ENCODE measurements at regions not wholly inside any gene's neighbourhood (a gene's known extent, or its start where the extent isn't known, plus 50 kb on each side); places are given as distances from the start of the nearest gene placed in this dataset.
A peak's percentile ranks its signal among the peaks of the same experiment; 100 is the strongest.

GRCh38 chr11:80778941-80779340, 1338.1 kb upstream of the TENM4 start:
- WGBS, 2 donors (ENCODE audit: extremely low coverage in 2 of 2, insufficient read length in 2 of 2, insufficient replicate concordance in 1 of 2): no CpG with 5 or more reads among the region's 3 CpGs
- Histone ChIP-seq H3K27ac (replicated peaks; ENCODE audit: low read length) (no peak overlapping the region), H4K8ac (ENCODE audit: low read depth, low read length) (no peak overlapping the region), H2BK120ac (ENCODE audit: low read depth, low read length) (no peak overlapping the region), H3K9ac (ENCODE audit: low read depth, low read length, poor library complexity) (no peak overlapping the region), H3K4me3 (ENCODE audit: low read length in 2 of 2) (no peak overlapping the region), H3K14ac (ENCODE audit: low read length) (no peak overlapping the region), H2AFZ (ENCODE audit: low read length) (no peak overlapping the region), H3K27me3 (ENCODE audit: control insufficient read depth in 3 of 3, insufficient read depth in 3 of 3, low read depth in 1 of 3, low read length in 3 of 3) (no peaks in the 10 kb centered on the region), H2BK5ac (ENCODE audit: low read length) (no peak overlapping the region), H3K9me3 (replicated peaks in 1 of 2; ENCODE audit: control insufficient read depth in 2 of 2, insufficient read depth in 1 of 2, low read depth in 1 of 2, low read length in 2 of 2) (no peaks in the 10 kb centered on the region), H3K4ac (ENCODE audit: low read length) (no peak overlapping the region), H3K4me2 (ENCODE audit: insufficient read depth, low read length, poor library complexity, severe bottlenecking) (no peak overlapping the region), H2AK5ac (ENCODE audit: low read depth, low read length) (no peak overlapping the region), H3K23ac (ENCODE audit: low read depth, low read length, poor library complexity) (no peak overlapping the region), H3K79me1 (ENCODE audit: low read depth, low read length) (no peaks in the 10 kb centered on the region), H3K18ac (ENCODE audit: low read length) (no peak overlapping the region), H3K36me3 (replicated peaks in 1 of 2; ENCODE audit: control insufficient read depth in 2 of 2, insufficient read depth in 2 of 2, low read length in 2 of 2) (no peaks in the 10 kb centered on the region), H4K91ac (ENCODE audit: low read depth, low read length, poor library complexity) (no peak overlapping the region), H3K4me1 (ENCODE audit: control insufficient read depth in 2 of 2, insufficient read depth in 1 of 2, low read depth in 1 of 2, low read length in 2 of 2) (peaks cover 0 to 2% of the 10 kb centered on the region in 2 donors), H2BK15ac (ENCODE audit: low read length) (no peak overlapping the region), H2BK12ac (ENCODE audit: low read length) (no peak overlapping the region)
- no peak for DNase-seq (ENCODE audit: low spot score)

GRCh38 chr11:80778432-80778831, 1337.6 kb upstream of the TENM4 start:
- no peak overlapping the region for H3K9ac ChIP-seq (ENCODE audit: low read depth, low read length, poor library complexity)
- no peak for DNase-seq (ENCODE audit: low spot score)
- H3K9me3 ChIP-seq (replicated peaks in 1 of 2; ENCODE audit: control insufficient read depth in 2 of 2, insufficient read depth in 1 of 2, low read depth in 1 of 2, low read length in 2 of 2): no peaks in the 10 kb centered on the region
- H2BK5ac ChIP-seq (ENCODE audit: low read length): no peak overlapping the region
- no peak overlapping the region for H2BK12ac ChIP-seq (ENCODE audit: low read length)
- H3K36me3 ChIP-seq (replicated peaks in 1 of 2; ENCODE audit: control insufficient read depth in 2 of 2, insufficient read depth in 2 of 2, low read length in 2 of 2): no peaks in the 10 kb centered on the region
- WGBS, 2 donors (ENCODE audit: extremely low coverage in 2 of 2, insufficient read length in 2 of 2, insufficient replicate concordance in 1 of 2): no CpG with 5 or more reads among the region's 3 CpGs
- H2BK120ac ChIP-seq (ENCODE audit: low read depth, low read length): no peak overlapping the region
- H3K4me1 ChIP-seq (ENCODE audit: control insufficient read depth in 2 of 2, insufficient read depth in 1 of 2, low read depth in 1 of 2, low read length in 2 of 2): peaks cover 0 to 2% of the 10 kb centered on the region in 2 donors
- H3K79me1 ChIP-seq (ENCODE audit: low read depth, low read length): no peaks in the 10 kb centered on the region
- H3K27ac ChIP-seq (replicated peaks; ENCODE audit: low read length): no peak overlapping the region
- H3K18ac ChIP-seq (ENCODE audit: low read length): no peak overlapping the region
- no peak overlapping the region for H2BK15ac ChIP-seq (ENCODE audit: low read length)
- H2AK5ac ChIP-seq (ENCODE audit: low read depth, low read length): no peak overlapping the region
- H2AFZ ChIP-seq (ENCODE audit: low read length): no peak overlapping the region
- H3K4me3 ChIP-seq (ENCODE audit: low read length in 2 of 2): no peak overlapping the region
- no peak overlapping the region for H3K4ac ChIP-seq (ENCODE audit: low read length)
- no peak overlapping the region for H4K8ac ChIP-seq (ENCODE audit: low read depth, low read length)
- H3K27me3 ChIP-seq (ENCODE audit: control insufficient read depth in 3 of 3, insufficient read depth in 3 of 3, low read depth in 1 of 3, low read length in 3 of 3): no peaks in the 10 kb centered on the region
- no peak overlapping the region for H4K91ac ChIP-seq (ENCODE audit: low read depth, low read length, poor library complexity)
- no peak overlapping the region for H3K23ac ChIP-seq (ENCODE audit: low read depth, low read length, poor library complexity)
- H3K14ac ChIP-seq (ENCODE audit: low read length): no peak overlapping the region
- H3K4me2 ChIP-seq (ENCODE audit: insufficient read depth, low read length, poor library complexity, severe bottlenecking): no peak overlapping the region

GRCh38 chr11:80773919-80774318, 1333.1 kb upstream of the TENM4 start:
- H3K36me3 ChIP-seq (replicated peaks in 1 of 2; ENCODE audit: control insufficient read depth in 2 of 2, insufficient read depth in 2 of 2, low read length in 2 of 2): no peaks in the 10 kb centered on the region
- H3K4me1 ChIP-seq (ENCODE audit: control insufficient read depth in 2 of 2, insufficient read depth in 1 of 2, low read depth in 1 of 2, low read length in 2 of 2): no peaks in the 10 kb centered on the region
- no peaks in the 10 kb centered on the region for H3K9me3 ChIP-seq (replicated peaks in 1 of 2; ENCODE audit: control insufficient read depth in 2 of 2, insufficient read depth in 1 of 2, low read depth in 1 of 2, low read length in 2 of 2)
- H3K23ac ChIP-seq (ENCODE audit: low read depth, low read length, poor library complexity): no peak overlapping the region
- no peaks in the 10 kb centered on the region for H3K79me1 ChIP-seq (ENCODE audit: low read depth, low read length)
- no peak overlapping the region for H2BK5ac ChIP-seq (ENCODE audit: low read length)
- H3K9ac ChIP-seq (ENCODE audit: low read depth, low read length, poor library complexity): no peak overlapping the region
- no peak overlapping the region for H4K8ac ChIP-seq (ENCODE audit: low read depth, low read length)
- H3K4me3 ChIP-seq (ENCODE audit: low read length in 2 of 2): no peak overlapping the region
- H3K18ac ChIP-seq (ENCODE audit: low read length): no peak overlapping the region
- peak overlapping the region; percentile 34 for H2AFZ ChIP-seq (ENCODE audit: low read length)
- no peak overlapping the region for H3K14ac ChIP-seq (ENCODE audit: low read length)
- no peak overlapping the region for H3K27ac ChIP-seq (replicated peaks; ENCODE audit: low read length)
- no peak overlapping the region for H4K91ac ChIP-seq (ENCODE audit: low read depth, low read length, poor library complexity)
- H2BK12ac ChIP-seq (ENCODE audit: low read length): no peak overlapping the region
- WGBS, 2 donors (ENCODE audit: extremely low coverage in 2 of 2, insufficient read length in 2 of 2, insufficient replicate concordance in 1 of 2): no CpG with 5 or more reads among the region's 3 CpGs
- DNase-seq (ENCODE audit: low spot score): no peak
- no peak overlapping the region for H3K4me2 ChIP-seq (ENCODE audit: insufficient read depth, low read length, poor library complexity, severe bottlenecking)
- no peaks in the 10 kb centered on the region for H3K27me3 ChIP-seq (ENCODE audit: control insufficient read depth in 3 of 3, insufficient read depth in 3 of 3, low read depth in 1 of 3, low read length in 3 of 3)
- H2BK15ac ChIP-seq (ENCODE audit: low read length): no peak overlapping the region
- H2BK120ac ChIP-seq (ENCODE audit: low read depth, low read length): no peak overlapping the region
- no peak overlapping the region for H3K4ac ChIP-seq (ENCODE audit: low read length)
- H2AK5ac ChIP-seq (ENCODE audit: low read depth, low read length): no peak overlapping the region

- no peak overlapping the region for H2AFZ ChIP-seq (ENCODE audit: low read length)
- WGBS, 2 donors (ENCODE audit: extremely low coverage in 2 of 2, insufficient read length in 2 of 2, insufficient replicate concordance in 1 of 2): no CpG with 5 or more reads among the region's 2 CpGs
These were observed 1330.2 kb upstream of the TENM4 start for GRCh38 chr11:80771017-80771416.

More at GRCh38 chr11:80771017-80771416, 1330.2 kb upstream of the TENM4 start:
- Histone ChIP-seq H3K4me1 (ENCODE audit: control insufficient read depth in 2 of 2, insufficient read depth in 1 of 2, low read depth in 1 of 2, low read length in 2 of 2) (no peaks in the 10 kb centered on the region), H2BK12ac (ENCODE audit: low read length) (no peak overlapping the region), H3K23ac (ENCODE audit: low read depth, low read length, poor library complexity) (no peak overlapping the region), H3K27ac (replicated peaks; ENCODE audit: low read length) (no peak overlapping the region), H3K36me3 (replicated peaks in 1 of 2; ENCODE audit: control insufficient read depth in 2 of 2, insufficient read depth in 2 of 2, low read length in 2 of 2) (no peaks in the 10 kb centered on the region), H3K4me3 (ENCODE audit: low read length in 2 of 2) (no peak overlapping the region), H3K9ac (ENCODE audit: low read depth, low read length, poor library complexity) (no peak overlapping the region), H3K9me3 (replicated peaks in 1 of 2; ENCODE audit: control insufficient read depth in 2 of 2, insufficient read depth in 1 of 2, low read depth in 1 of 2, low read length in 2 of 2) (no peaks in the 10 kb centered on the region), H2BK5ac (ENCODE audit: low read length) (no peak overlapping the region), H3K79me1 (ENCODE audit: low read depth, low read length) (no peaks in the 10 kb centered on the region), H2BK15ac (ENCODE audit: low read length) (no peak overlapping the region), H2AK5ac (ENCODE audit: low read depth, low read length) (no peak overlapping the region), H3K4ac (ENCODE audit: low read length) (no peak overlapping the region), H3K18ac (ENCODE audit: low read length) (no peak overlapping the region), H3K14ac (ENCODE audit: low read length) (no peak overlapping the region), H3K4me2 (ENCODE audit: insufficient read depth, low read length, poor library complexity, severe bottlenecking) (no peak overlapping the region), H3K27me3 (ENCODE audit: control insufficient read depth in 3 of 3, insufficient read depth in 3 of 3, low read depth in 1 of 3, low read length in 3 of 3) (no peaks in the 10 kb centered on the region), H4K8ac (ENCODE audit: low read depth, low read length) (no peak overlapping the region), H2BK120ac (ENCODE audit: low read depth, low read length) (no peak overlapping the region), H4K91ac (ENCODE audit: low read depth, low read length, poor library complexity) (no peak overlapping the region)
- DNase-seq (ENCODE audit: low spot score): no peak
